KMS-11 (cell line): ENCODE measurements at regions not wholly inside any gene's neighbourhood (a gene's known extent, or its start where the extent isn't known, plus 50 kb on each side); places are given as distances from the start of the nearest gene placed in this dataset.

Source experiments
- H2AFZ ChIP-seq: fragments of 200-600 bp; sonication (generic); 2 replicates; pipeline ENCODE4 v1.6.1; 2016; ENCODE audit warnings: antibody characterized with exemption, mixed run types, low read depth
- H3K27ac ChIP-seq: fragments of 200-600 bp; sonication (generic); 2 replicates; pipeline ENCODE4 v1.6.1; 2016; ENCODE audit warnings: mild to moderate bottlenecking, mixed run types
- H3K27me3 ChIP-seq: fragments of 200-600 bp; sonication (generic); 2 replicates; pipeline ENCODE4 v1.6.1; 2017; ENCODE audit warnings: mild to moderate bottlenecking, low read depth, mixed run types, moderate library complexity; ENCODE audit not compliant: insufficient read depth
- H3K36me3 ChIP-seq: fragments of 200-600 bp; sonication (generic); 2 replicates; pipeline ENCODE4 v1.6.1; 2017; ENCODE audit warnings: mild to moderate bottlenecking, mixed run types; ENCODE audit not compliant: insufficient read depth
- H3K4me1 ChIP-seq: fragments of 200-600 bp; sonication (generic); 2 replicates; pipeline ENCODE4 v1.6.1; 2016; ENCODE audit warnings: mild to moderate bottlenecking, low read depth, mixed run types; ENCODE audit not compliant: poor library complexity, severe bottlenecking
- H3K4me2 ChIP-seq: fragments of 200-600 bp; sonication (generic); 2 replicates; pipeline ENCODE4 v1.7.0; 2016; ENCODE audit warnings: mild to moderate bottlenecking, mixed run types
- H3K4me3 ChIP-seq: fragments of 200-600 bp; sonication (generic); IDR thresholded peaks from 2 replicates; pipeline ENCODE4 v1.6.1; 2017; ENCODE audit warnings: low read depth, low read length, mixed read lengths; ENCODE audit not compliant: insufficient read depth
- H3K79me2 ChIP-seq: fragments of 200-600 bp; sonication (generic); 2 replicates; pipeline ENCODE4 v1.6.1; 2016; ENCODE audit warnings: low read depth, mixed run types; ENCODE audit not compliant: insufficient read depth
- H3K9ac ChIP-seq: fragments of 200-600 bp; sonication (generic); 2 replicates; pipeline ENCODE4 v1.6.1; 2016; ENCODE audit warnings: mild to moderate bottlenecking, mixed run types
- H4K20me1 ChIP-seq: fragments of 200-600 bp; sonication (generic); 2 replicates; pipeline ENCODE4 v1.6.1; 2016; ENCODE audit warnings: mild to moderate bottlenecking, mixed run types; ENCODE audit not compliant: insufficient read depth
- CTCF ChIP-seq: fragments of 200-600 bp; sonication (generic); conservative IDR thresholded peaks from 2 replicates; pipeline ENCODE4 v1.6.1; 2017; ENCODE audit warnings: low read depth, mild to moderate bottlenecking, antibody characterized with exemption, low read length, moderate library complexity, mixed read lengths

GRCh38 chr11:19606856-19607655, 105.6 kb upstream of the NAV2 start:
- Histone ChIP-seq H3K27ac (no peak overlapping the region), H3K36me3 (no peaks in the 10 kb centered on the region), H2AFZ (no peak overlapping the region), H3K79me2 (no peaks in the 10 kb centered on the region), H4K20me1 (no peaks in the 10 kb centered on the region), H3K4me3 (no peak overlapping the region), H3K9ac (no peak overlapping the region), H3K4me2 (no peak overlapping the region), H3K4me1 (no peaks in the 10 kb centered on the region), H3K27me3 (no peaks in the 10 kb centered on the region)
- no peak for TF ChIP-seq CTCF

DNA sequence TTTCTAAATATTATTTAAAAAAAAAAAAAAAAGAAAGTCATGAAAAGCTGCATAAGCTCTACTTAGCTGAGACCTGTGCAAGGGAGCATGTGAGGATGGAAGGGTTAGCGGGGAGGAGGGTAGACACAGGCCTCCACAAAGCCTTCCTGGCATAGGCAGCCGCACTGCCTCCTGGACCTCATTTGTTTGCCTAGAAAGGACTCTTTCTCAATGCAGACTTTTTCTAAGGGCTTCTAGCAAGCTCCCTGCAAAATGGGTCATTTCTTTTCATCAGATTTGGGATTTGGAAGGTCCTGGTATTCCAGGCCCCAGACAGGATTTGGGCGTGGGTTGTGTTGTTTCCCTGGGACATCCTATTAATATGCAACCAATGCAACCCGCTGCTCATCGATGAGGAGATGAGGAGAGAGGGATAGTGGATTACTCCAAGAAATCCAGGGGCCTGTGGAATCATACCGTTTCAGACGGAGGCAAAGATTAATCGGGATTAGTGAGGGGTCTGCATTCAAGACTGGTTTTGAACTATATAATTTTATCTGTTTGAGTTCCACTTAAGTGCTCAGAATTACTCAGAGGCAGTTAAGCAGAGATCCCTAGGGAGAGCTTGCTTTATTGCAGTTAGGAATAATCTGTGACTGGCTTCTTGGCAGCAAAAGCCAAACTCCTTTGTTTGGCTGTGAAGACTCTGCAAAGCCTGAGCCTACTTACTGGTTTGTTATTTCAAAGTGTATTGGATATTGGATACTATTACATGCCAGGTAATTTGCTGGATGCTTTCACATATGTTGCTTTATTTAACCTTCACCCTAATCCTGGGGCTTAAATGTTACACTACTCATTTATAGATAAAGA, 106.9 kb upstream of the NAV2 start:
- Histone ChIP-seq H3K4me2 (no peak overlapping the region), H3K27ac (no peak overlapping the region), H3K9ac (no peak overlapping the region), H3K27me3 (no peaks in the 10 kb centered on the region), H3K36me3 (no peaks in the 10 kb centered on the region), H3K4me1 (no peaks in the 10 kb centered on the region), H3K79me2 (no peaks in the 10 kb centered on the region), H3K4me3 (no peak overlapping the region), H2AFZ (no peak overlapping the region), H4K20me1 (no peaks in the 10 kb centered on the region)
- no peak for TF ChIP-seq CTCF

DNA sequence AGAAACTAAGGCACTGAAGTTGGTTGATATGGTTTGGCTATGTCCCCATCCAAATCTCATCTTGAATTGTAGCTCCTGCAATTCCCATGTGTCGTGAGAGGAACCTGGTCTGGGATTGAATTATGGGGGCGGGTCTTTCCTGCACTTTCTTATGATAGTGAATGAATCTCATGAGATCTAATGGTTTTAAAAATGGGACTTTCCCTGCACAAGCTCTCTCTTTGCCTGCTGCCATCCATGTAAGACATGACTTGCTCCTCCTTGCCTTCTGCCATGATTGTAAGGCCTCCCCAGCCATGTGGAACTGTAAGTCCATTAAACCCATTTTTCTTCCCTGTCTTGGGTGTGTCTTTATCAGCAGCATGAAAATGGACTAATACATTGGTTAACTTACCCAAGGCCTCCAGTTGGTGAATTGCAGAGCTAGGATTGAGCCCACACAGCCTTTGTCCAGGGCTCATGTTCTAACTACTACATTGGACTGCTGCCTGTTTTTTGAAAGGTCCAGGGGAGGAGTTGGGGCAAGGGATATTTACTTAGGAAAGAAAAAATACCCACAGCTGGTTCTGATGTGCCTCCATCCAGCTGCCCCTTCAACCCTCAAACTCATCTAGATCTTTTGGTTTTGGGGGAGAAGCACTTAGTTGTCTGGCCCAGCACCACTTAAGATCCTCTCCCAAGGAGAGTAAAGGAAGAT, 107.8 kb upstream of the NAV2 start:
- no peaks in the 10 kb centered on the region for H3K36me3 ChIP-seq

More for the DNA sequence above, 107.8 kb upstream of the NAV2 start:
- Histone ChIP-seq H4K20me1 (no peaks in the 10 kb centered on the region), H3K4me2 (no peak overlapping the region), H2AFZ (no peak overlapping the region), H3K27me3 (no peaks in the 10 kb centered on the region), H3K27ac (no peak overlapping the region), H3K4me3 (no peak overlapping the region), H3K79me2 (no peaks in the 10 kb centered on the region), H3K9ac (no peak overlapping the region), H3K4me1 (no peaks in the 10 kb centered on the region)
- no peak for TF ChIP-seq CTCF
